ENCODE measurements at regions not wholly inside any gene's neighbourhood (a gene's known extent, or its start where the extent isn't known, plus 50 kb on each side); places are given as distances from the start of the nearest gene placed in this dataset.

- H3K27me3 Mint-ChIP-seq = peaks cover 4 to 26% (median 22%) of the 10 kb centered on the region in 5 donors
- H3K4me3 ChIP-seq (ENCODE audit: low read length) = no peak overlapping the region
- DNase-seq (peak in 1 of 9 donors; percentile 3), ATAC-seq (no peak)
- no peak overlapping the region for H3K4me3 Mint-ChIP-seq
- no peaks in the 10 kb centered on the region for H3K4me1 Mint-ChIP-seq
- CTCF ChIA-PET = no interaction called here
- H3K36me3 Mint-ChIP-seq = peaks cover 0 to 4% (median 0%) of the 10 kb centered on the region in 5 donors
- H3K27ac Mint-ChIP-seq = peak overlapping the region in 1 of 9 donors; percentile 46
- intact Hi-C loops (cut with micrococcal nuclease) = no loop called here
- no peaks in the 10 kb centered on the region for H3K9me3 ChIP-seq (ENCODE audit: control insufficient read depth in 2 of 3, low read length in 3 of 3)
- H3K27me3 ChIP-seq (ENCODE audit: control insufficient read depth in 2 of 2, insufficient read depth in 2 of 2, low read length in 2 of 2) = no peaks in the 10 kb centered on the region
- H3K36me3 ChIP-seq (ENCODE audit: control insufficient read depth in 2 of 3, insufficient read depth in 3 of 3, low read length in 3 of 3) = no peaks in the 10 kb centered on the region
- no peak overlapping the region for H3K27ac ChIP-seq (ENCODE audit: low read depth, low read length)
- H3K4me1 ChIP-seq (ENCODE audit: control insufficient read depth in 2 of 2, insufficient read depth in 2 of 2, low read length in 2 of 2) = no peaks in the 10 kb centered on the region
- POLR2A ChIA-PET = no interaction called here
- peaks cover 0 to 6% (median 4%) of the 10 kb centered on the region in 11 donors for H3K9me3 Mint-ChIP-seq
These were observed 181.8 kb downstream of the DLL1 start for GRCh38 chr6:170108890-170109587.

GRCh38 chr6:170108456-170108855 is 182.4 kb downstream of the DLL1 start:
- Histone ChIP-seq H3K27ac (ENCODE audit: low read depth, low read length) (no peak overlapping the region), H3K9me3 (ENCODE audit: control insufficient read depth in 2 of 3, low read length in 3 of 3) (no peaks in the 10 kb centered on the region), H3K27me3 (ENCODE audit: control insufficient read depth in 2 of 2, insufficient read depth in 2 of 2, low read length in 2 of 2) (no peaks in the 10 kb centered on the region), H3K4me1 (ENCODE audit: control insufficient read depth in 2 of 2, insufficient read depth in 2 of 2, low read length in 2 of 2) (no peaks in the 10 kb centered on the region), H3K4me3 (ENCODE audit: low read length) (no peak overlapping the region), H3K36me3 (ENCODE audit: control insufficient read depth in 2 of 3, insufficient read depth in 3 of 3, low read length in 3 of 3) (no peaks in the 10 kb centered on the region)
- H3K4me3 Mint-ChIP-seq = peak overlapping the region in 1 of 10 donors; percentile 61
- no peak overlapping the region for H3K27ac Mint-ChIP-seq
- H3K36me3 Mint-ChIP-seq = peaks cover 0 to 4% (median 0%) of the 10 kb centered on the region in 5 donors
- DNase-seq = peak in 1 of 9 donors; percentile 12
- ChIA-PET POLR2A (no interaction called here), CTCF (no interaction called here)
- ATAC-seq = no peak
- no peaks in the 10 kb centered on the region for H3K4me1 Mint-ChIP-seq
- intact Hi-C loops (cut with micrococcal nuclease) = no loop called here
- peaks cover 0 to 6% (median 4%) of the 10 kb centered on the region in 11 donors for H3K9me3 Mint-ChIP-seq
- peaks cover 4 to 26% (median 22%) of the 10 kb centered on the region in 5 donors for H3K27me3 Mint-ChIP-seq

- Histone ChIP-seq H3K4me1 (ENCODE audit: control insufficient read depth in 2 of 2, insufficient read depth in 2 of 2, low read length in 2 of 2) (no peaks in the 10 kb centered on the region), H3K36me3 (ENCODE audit: control insufficient read depth in 2 of 3, insufficient read depth in 3 of 3, low read length in 3 of 3) (no peaks in the 10 kb centered on the region), H3K27ac (ENCODE audit: low read depth, low read length) (no peak overlapping the region), H3K4me3 (ENCODE audit: low read length) (no peak overlapping the region), H3K9me3 (ENCODE audit: control insufficient read depth in 2 of 3, low read length in 3 of 3) (no peaks in the 10 kb centered on the region), H3K27me3 (ENCODE audit: control insufficient read depth in 2 of 2, insufficient read depth in 2 of 2, low read length in 2 of 2) (no peaks in the 10 kb centered on the region)
- Mint-ChIP-seq H3K4me3 (no peak overlapping the region), H3K27me3 (peaks cover 4 to 26% (median 22%) of the 10 kb centered on the region in 5 donors), H3K4me1 (peaks cover 0 to 4% (median 0%) of the 10 kb centered on the region in 7 donors), H3K9me3 (peaks cover 0 to 6% (median 4%) of the 10 kb centered on the region in 11 donors), H3K36me3 (peaks cover 0 to 4% (median 0%) of the 10 kb centered on the region in 5 donors), H3K27ac (no peak overlapping the region)
- POLR2A ChIA-PET = no interaction called here
- intact Hi-C loops (cut with micrococcal nuclease) = no loop called here
- ATAC-seq = no peak
- peak in 1 of 9 donors; percentile 3 for DNase-seq
- CTCF ChIA-PET = no interaction called here
These were observed 183.2 kb downstream of the DLL1 start for GRCh38 chr6:170107606-170108222.

GRCh38 chr6:170106906-170107525 is 183.9 kb downstream of the DLL1 start:
- Mint-ChIP-seq H3K27ac (no peak overlapping the region), H3K36me3 (peaks cover 0 to 4% (median 0%) of the 10 kb centered on the region in 5 donors), H3K4me1 (peaks cover 0 to 4% (median 0%) of the 10 kb centered on the region in 7 donors), H3K9me3 (peaks cover 0 to 6% (median 4%) of the 10 kb centered on the region in 11 donors), H3K4me3 (no peak overlapping the region), H3K27me3 (peaks cover 4 to 26% (median 22%) of the 10 kb centered on the region in 5 donors)
- Histone ChIP-seq H3K9me3 (ENCODE audit: control insufficient read depth in 2 of 3, low read length in 3 of 3) (no peaks in the 10 kb centered on the region), H3K4me3 (ENCODE audit: low read length) (no peak overlapping the region), H3K4me1 (ENCODE audit: control insufficient read depth in 2 of 2, insufficient read depth in 2 of 2, low read length in 2 of 2) (no peaks in the 10 kb centered on the region), H3K27ac (ENCODE audit: low read depth, low read length) (no peak overlapping the region), H3K36me3 (ENCODE audit: control insufficient read depth in 2 of 3, insufficient read depth in 3 of 3, low read length in 3 of 3) (no peaks in the 10 kb centered on the region), H3K27me3 (ENCODE audit: control insufficient read depth in 2 of 2, insufficient read depth in 2 of 2, low read length in 2 of 2) (no peaks in the 10 kb centered on the region)
- POLR2A ChIA-PET = no interaction called here
- ATAC-seq = no peak
- intact Hi-C loops (cut with micrococcal nuclease) = no loop called here
- CTCF ChIA-PET = no interaction called here
- peak in 1 of 9 donors; percentile 6 for DNase-seq

- no peaks in the 10 kb centered on the region for H3K9me3 ChIP-seq (ENCODE audit: control insufficient read depth in 2 of 3, low read length in 3 of 3)
- Mint-ChIP-seq H3K27me3 (peaks cover 5 to 21% (median 9%) of the 10 kb centered on the region in 5 donors), H3K36me3 (peaks cover 0 to 4% (median 4%) of the 10 kb centered on the region in 5 donors), H3K27ac (peak overlapping the region in 2 of 9 donors; percentile 30 to 82), H3K9me3 (peaks cover 0 to 17% (median 5%) of the 10 kb centered on the region in 11 donors), H3K4me1 (peaks cover 0 to 4% (median 0%) of the 10 kb centered on the region in 7 donors), H3K4me3 (peak overlapping the region in 1 of 10 donors; percentile 40)
- H3K4me3 ChIP-seq (ENCODE audit: low read length) = no peak overlapping the region
- no peak overlapping the region for H3K27ac ChIP-seq (ENCODE audit: low read depth, low read length)
- ChIA-PET CTCF (no interaction called here), POLR2A (no interaction called here)
- peak in 1 of 9 donors; percentile 18 for DNase-seq
- no peaks in the 10 kb centered on the region for H3K4me1 ChIP-seq (ENCODE audit: control insufficient read depth in 2 of 2, insufficient read depth in 2 of 2, low read length in 2 of 2)
- H3K36me3 ChIP-seq (ENCODE audit: control insufficient read depth in 2 of 3, insufficient read depth in 3 of 3, low read length in 3 of 3) = no peaks in the 10 kb centered on the region
- no peaks in the 10 kb centered on the region for H3K27me3 ChIP-seq (ENCODE audit: control insufficient read depth in 2 of 2, insufficient read depth in 2 of 2, low read length in 2 of 2)
- ATAC-seq = no peak
- intact Hi-C loops (cut with micrococcal nuclease) = no loop called here
These were observed 188.0 kb downstream of the DLL1 start for GRCh38 chr6:170102582-170103481.

GRCh38 chr6:170102038-170102437 is 188.8 kb downstream of the DLL1 start:
- POLR2A ChIA-PET = no interaction called here
- Mint-ChIP-seq H3K27me3 (peaks cover 0 to 15% (median 9%) of the 10 kb centered on the region in 5 donors), H3K9me3 (peaks cover 0 to 17% (median 5%) of the 10 kb centered on the region in 11 donors), H3K27ac (no peak overlapping the region), H3K4me1 (peaks cover 0 to 4% (median 0%) of the 10 kb centered on the region in 7 donors), H3K36me3 (peaks cover 0 to 4% (median 4%) of the 10 kb centered on the region in 5 donors), H3K4me3 (no peak overlapping the region)
- Histone ChIP-seq H3K9me3 (ENCODE audit: control insufficient read depth in 2 of 3, low read length in 3 of 3) (no peaks in the 10 kb centered on the region), H3K36me3 (ENCODE audit: control insufficient read depth in 2 of 3, insufficient read depth in 3 of 3, low read length in 3 of 3) (no peaks in the 10 kb centered on the region), H3K4me1 (ENCODE audit: control insufficient read depth in 2 of 2, insufficient read depth in 2 of 2, low read length in 2 of 2) (no peaks in the 10 kb centered on the region), H3K27ac (ENCODE audit: low read depth, low read length) (no peak overlapping the region), H3K27me3 (ENCODE audit: control insufficient read depth in 2 of 2, insufficient read depth in 2 of 2, low read length in 2 of 2) (no peaks in the 10 kb centered on the region), H3K4me3 (ENCODE audit: low read length) (no peak overlapping the region)
- intact Hi-C loops (cut with micrococcal nuclease) = no loop called here
- CTCF ChIA-PET = no interaction called here
- no peak for ATAC-seq
- DNase-seq = peak in 1 of 9 donors; percentile 1

Measured in naive thymus-derived CD4-positive, alpha-beta T cell (primary cell).